ENCODE measurements at regions not wholly inside any gene's neighbourhood (a gene's known extent, or its start where the extent isn't known, plus 50 kb on each side); places are given as distances from the start of the nearest gene placed in this dataset.

- TF ChIP-seq TAF1 (IDR thresholded peaks at IDR 0.05; ENCODE audit: low read depth, low read length) (no peak), POLR2A (IDR thresholded peaks at IDR 0.05; ENCODE audit: low read depth, low read length) (no peak), POLR2AphosphoS5 (IDR thresholded peaks at IDR 0.05; ENCODE audit: low read depth, low read length) (no peak), POU2F2 (IDR thresholded peaks at IDR 0.05; ENCODE audit: low read depth, low read length) (no peak), PAX5 (IDR thresholded peaks at IDR 0.05; ENCODE audit: insufficient read depth, low read length, severe bottlenecking) (no peak)
These were observed 683.3 kb upstream of the HS6ST1 start for GRCh38 chr2:129001926-129002325.
